SK-N-SH (cell line): ENCODE measurements at regions not wholly inside any gene's neighbourhood (a gene's known extent, or its start where the extent isn't known, plus 50 kb on each side); places are given as distances from the start of the nearest gene placed in this dataset.

Experiments
- CTCF ChIP-seq: fragments of 200-600 bp; sonication (generic); IDR thresholded peaks from 2 replicates; pipeline ENCODE4 v1.6.1; 2017; ENCODE audit warnings: antibody characterized with exemption, mild to moderate bottlenecking, moderate library complexity
- EP300 ChIP-seq, 2 experiments: IDR thresholded peaks; 2 replicates each; pipeline versions ENCODE4 v1.4.0 to v1.6.1; 2012; ENCODE audit warnings: borderline replicate concordance in 1 of 2, low read depth in 1 of 2, low read length in 1 of 2
- GATA2 ChIP-seq: sonication (generic); formaldehyde crosslinking; IDR thresholded peaks from 2 replicates; pipeline ENCODE4 v1.5.0; 2020; ENCODE audit warnings: mild to moderate bottlenecking, missing genetic modification reagents
- MAX ChIP-seq: IDR thresholded peaks from 2 replicates; pipeline ENCODE4 v1.4.0; 2012; ENCODE audit warnings: low read depth
- POLR2AphosphoS5 ChIP-seq: IDR thresholded peaks from 2 replicates; pipeline ENCODE4 v1.6.1; 2012; ENCODE audit warnings: low read depth, low read length
- TAF1 ChIP-seq: IDR thresholded peaks from 2 replicates; pipeline ENCODE4 v1.6.1; 2012; ENCODE audit warnings: low read depth, mild to moderate bottlenecking, low read length, moderate library complexity, borderline replicate concordance
- TCF12 ChIP-seq: IDR thresholded peaks from 2 replicates; pipeline ENCODE4 v1.4.0; 2012
- TEAD4 ChIP-seq: IDR thresholded peaks from 2 replicates; pipeline ENCODE4 v1.4.0; 2012; ENCODE audit warnings: mild to moderate bottlenecking, borderline replicate concordance; ENCODE audit not compliant: insufficient read depth
- USF1 ChIP-seq: IDR thresholded peaks from 2 replicates; pipeline ENCODE4 v1.4.0; 2012; ENCODE audit warnings: low read depth, borderline replicate concordance

- TF ChIP-seq USF1 (no peak), CTCF (no peak), TCF12 (no peak), EP300 (IDR thresholded peaks at IDR 0.05; ENCODE audit: borderline replicate concordance in 1 of 2, low read depth in 1 of 2, low read length in 1 of 2) (no peak), POLR2AphosphoS5 (no peak), TEAD4 (no peak), TAF1 (no peak), GATA2 (CRISPR knock-in tag) (no peak), MAX (no peak)
Measured at GRCh38 chr1:61000327-61000726, 82.0 kb upstream of the NFIA start.
